Endothelial cell (in vitro differentiated cells): ENCODE measurements at regions not wholly inside any gene's neighbourhood (a gene's known extent, or its start where the extent isn't known, plus 50 kb on each side); places are given as distances from the start of the nearest gene placed in this dataset.

Experiments
- DNase-seq: peaks from one replicate; pipeline ENCODE4 v3.0.0; 2021; ENCODE audit warnings: low spot score
- H3K27ac Mint-ChIP-seq: one replicate; pipeline ENCODE4 v1.8.0; 2021; ENCODE audit warnings: mixed read lengths, inconsistent platforms; ENCODE audit not compliant: unreplicated experiment
- H3K27me3 Mint-ChIP-seq: one replicate; pipeline ENCODE4 v1.8.0; 2021; ENCODE audit warnings: mild to moderate bottlenecking, moderate library complexity, mixed read lengths, inconsistent platforms; ENCODE audit not compliant: unreplicated experiment
- H3K36me3 Mint-ChIP-seq: one replicate; pipeline ENCODE4 v1.8.0; 2021; ENCODE audit warnings: mild to moderate bottlenecking, low read depth, mixed read lengths, inconsistent platforms; ENCODE audit not compliant: unreplicated experiment
- H3K4me1 Mint-ChIP-seq: one replicate; pipeline ENCODE4 v1.8.0; 2021; ENCODE audit warnings: mild to moderate bottlenecking, mixed read lengths, inconsistent platforms; ENCODE audit not compliant: unreplicated experiment
- H3K4me3 Mint-ChIP-seq: one replicate; pipeline ENCODE4 v1.8.0; 2021; ENCODE audit warnings: mild to moderate bottlenecking, mixed read lengths, inconsistent platforms; ENCODE audit not compliant: unreplicated experiment
- H3K9me3 Mint-ChIP-seq: one replicate; pipeline ENCODE4 v1.8.0; 2021; ENCODE audit warnings: mixed read lengths, inconsistent platforms; ENCODE audit not compliant: unreplicated experiment
- CTCF ChIP-seq: fragments of 200-600 bp; sonication (generic); IDR thresholded peaks from one replicate; pipeline ENCODE4 v1.5.0; 2021; ENCODE audit warnings: antibody characterized with exemption; ENCODE audit not compliant: unreplicated experiment

GRCh38 chr9:20022410-20022809, 233.6 kb upstream of the SLC24A2 start:
- peaks cover 1% of the 10 kb centered on the region for H3K27me3 Mint-ChIP-seq

DNA sequence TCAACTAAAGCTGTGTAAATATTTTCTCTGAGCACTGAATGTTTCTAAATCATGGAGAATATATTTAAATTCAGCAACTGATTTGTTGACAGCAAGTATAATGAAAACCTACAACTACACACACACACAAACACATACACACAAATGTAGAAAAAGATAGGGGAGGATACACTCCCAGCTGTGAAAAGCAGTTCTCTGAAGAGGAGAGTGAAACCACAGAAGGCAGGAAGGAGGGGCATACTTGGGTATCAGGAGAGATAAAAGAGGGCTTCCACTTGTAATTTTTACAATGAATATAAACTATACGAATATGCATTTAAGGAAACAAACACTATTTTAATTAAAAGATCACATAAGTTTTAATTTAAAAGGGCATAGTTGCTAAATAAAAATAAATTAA, 227.8 kb upstream of the SLC24A2 start:
- no peaks in the 10 kb centered on the region for H3K36me3 Mint-ChIP-seq

More at GRCh38 chr9:20022410-20022809, 233.6 kb upstream of the SLC24A2 start:
- H3K36me3 Mint-ChIP-seq = no peaks in the 10 kb centered on the region
- TF ChIP-seq CTCF = no peak
- H3K9me3 Mint-ChIP-seq = no peaks in the 10 kb centered on the region
- no peak for DNase-seq
- H3K4me3 Mint-ChIP-seq = no peak overlapping the region
- no peak overlapping the region for H3K27ac Mint-ChIP-seq
- peaks cover 4% of the 10 kb centered on the region for H3K4me1 Mint-ChIP-seq

DNA sequence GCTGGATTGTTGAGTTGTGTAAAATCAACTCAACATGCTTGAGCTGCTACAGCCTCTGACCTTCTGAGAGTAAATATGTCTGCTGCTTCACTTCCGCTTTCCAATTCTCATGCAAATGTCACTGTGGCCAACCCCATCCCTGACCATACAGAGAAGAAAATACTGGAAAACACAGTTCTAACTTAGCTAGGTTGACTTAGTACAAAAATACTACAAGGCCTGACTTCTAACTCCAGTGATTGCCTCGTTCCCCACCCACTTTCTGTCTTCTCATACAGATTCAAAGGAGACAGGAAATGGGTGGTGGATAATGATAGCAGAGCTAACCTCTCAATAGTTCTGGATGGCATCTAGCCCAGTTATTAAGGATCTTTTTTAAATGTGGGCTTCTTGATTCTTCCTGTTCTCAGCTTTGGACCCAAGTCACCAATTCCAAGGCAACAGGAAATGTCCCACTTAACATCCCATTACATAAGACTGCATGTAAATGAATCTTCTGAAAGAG, 226.6 kb upstream of the SLC24A2 start:
- H3K4me3 Mint-ChIP-seq = no peak overlapping the region
- no peak for DNase-seq
- peaks cover 4% of the 10 kb centered on the region for H3K4me1 Mint-ChIP-seq
- H3K9me3 Mint-ChIP-seq = peaks cover 4% of the 10 kb centered on the region
- H3K27ac Mint-ChIP-seq = no peak overlapping the region
- no peaks in the 10 kb centered on the region for H3K36me3 Mint-ChIP-seq
- TF ChIP-seq CTCF = no peak
- no peaks in the 10 kb centered on the region for H3K27me3 Mint-ChIP-seq

More for the DNA sequence above, 227.8 kb upstream of the SLC24A2 start:
- no peaks in the 10 kb centered on the region for H3K27me3 Mint-ChIP-seq
- H3K4me3 Mint-ChIP-seq = no peak overlapping the region
- H3K27ac Mint-ChIP-seq = no peak overlapping the region
- peaks cover 4% of the 10 kb centered on the region for H3K4me1 Mint-ChIP-seq
- no peaks in the 10 kb centered on the region for H3K9me3 Mint-ChIP-seq
- no peak for TF ChIP-seq CTCF
- DNase-seq = no peak

- Mint-ChIP-seq H3K27me3 (peaks cover under 1% of the 10 kb centered on the region), H3K27ac (no peak overlapping the region), H3K4me1 (peaks cover 4% of the 10 kb centered on the region), H3K36me3 (no peaks in the 10 kb centered on the region), H3K4me3 (no peak overlapping the region), H3K9me3 (peaks cover 4% of the 10 kb centered on the region)
- TF ChIP-seq CTCF = no peak
- no peak for DNase-seq
These were observed 225.3 kb upstream of the SLC24A2 start for GRCh38 chr9:20014168-20014567.

DNA sequence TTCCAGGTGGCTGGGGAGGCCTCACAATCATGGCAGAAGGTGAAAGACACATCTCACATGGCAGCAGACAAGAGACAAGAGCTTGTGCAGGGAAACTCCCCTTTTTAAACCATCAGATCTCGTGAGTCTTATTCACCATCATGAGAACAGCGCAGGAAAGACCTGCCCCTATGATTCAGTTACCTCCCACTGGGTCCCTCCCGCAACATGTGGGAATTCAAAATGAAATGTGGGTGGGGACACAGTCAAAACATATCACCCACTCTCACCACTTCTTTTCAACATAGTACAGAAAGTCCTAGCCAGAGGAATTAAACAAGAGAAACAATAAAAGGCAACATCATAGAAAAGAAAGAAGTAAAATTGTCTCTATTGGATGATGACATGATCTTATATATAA, 223.4 kb upstream of the SLC24A2 start:
- H3K27me3 Mint-ChIP-seq = peaks cover 2% of the 10 kb centered on the region
- H3K9me3 Mint-ChIP-seq = peaks cover 4% of the 10 kb centered on the region
- no peak overlapping the region for H3K4me3 Mint-ChIP-seq
- DNase-seq = no peak
- H3K4me1 Mint-ChIP-seq = peaks cover 4% of the 10 kb centered on the region
- no peak for TF ChIP-seq CTCF
- no peaks in the 10 kb centered on the region for H3K36me3 Mint-ChIP-seq
- H3K27ac Mint-ChIP-seq = no peak overlapping the region
